ENCODE measurements at regions not wholly inside any gene's neighbourhood (a gene's known extent, or its start where the extent isn't known, plus 50 kb on each side); places are given as distances from the start of the nearest gene placed in this dataset.

DNA sequence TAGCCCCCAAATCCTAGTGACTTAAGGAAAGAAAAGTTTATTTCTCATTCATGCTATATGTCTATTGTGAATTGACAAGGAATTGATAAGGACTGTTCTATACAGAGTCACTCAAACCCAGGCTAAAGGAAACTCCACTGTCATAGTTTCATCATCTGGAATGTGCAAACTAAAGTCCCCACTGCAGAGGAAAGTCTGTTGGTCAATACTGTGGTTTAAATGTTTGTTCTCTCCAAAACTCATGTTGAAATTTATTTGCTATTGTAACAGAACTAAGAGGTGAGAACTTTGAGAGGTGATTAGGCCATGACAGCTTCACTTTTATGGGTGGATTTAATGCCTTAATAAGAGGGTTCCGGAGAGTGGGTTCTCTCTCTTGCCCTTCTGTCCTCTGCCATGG, 149.6 kb downstream of the COX18 start:
- ATAC-seq, result no peak
- no peaks in the 10 kb centered on the region for H3K4me1 ChIP-seq
- H3K36me3 ChIP-seq (replicated peaks in 1 of 2; ENCODE audit: insufficient read depth in 1 of 2, low read depth in 2 of 2), result no peaks in the 10 kb centered on the region
- 83 to 88% methylated on average over 1 of the region's 1 CpG for WGBS, 2 donors
- intact Hi-C loops (cut with DNase I), result no loop called here
- TF ChIP-seq, protein P1, sequence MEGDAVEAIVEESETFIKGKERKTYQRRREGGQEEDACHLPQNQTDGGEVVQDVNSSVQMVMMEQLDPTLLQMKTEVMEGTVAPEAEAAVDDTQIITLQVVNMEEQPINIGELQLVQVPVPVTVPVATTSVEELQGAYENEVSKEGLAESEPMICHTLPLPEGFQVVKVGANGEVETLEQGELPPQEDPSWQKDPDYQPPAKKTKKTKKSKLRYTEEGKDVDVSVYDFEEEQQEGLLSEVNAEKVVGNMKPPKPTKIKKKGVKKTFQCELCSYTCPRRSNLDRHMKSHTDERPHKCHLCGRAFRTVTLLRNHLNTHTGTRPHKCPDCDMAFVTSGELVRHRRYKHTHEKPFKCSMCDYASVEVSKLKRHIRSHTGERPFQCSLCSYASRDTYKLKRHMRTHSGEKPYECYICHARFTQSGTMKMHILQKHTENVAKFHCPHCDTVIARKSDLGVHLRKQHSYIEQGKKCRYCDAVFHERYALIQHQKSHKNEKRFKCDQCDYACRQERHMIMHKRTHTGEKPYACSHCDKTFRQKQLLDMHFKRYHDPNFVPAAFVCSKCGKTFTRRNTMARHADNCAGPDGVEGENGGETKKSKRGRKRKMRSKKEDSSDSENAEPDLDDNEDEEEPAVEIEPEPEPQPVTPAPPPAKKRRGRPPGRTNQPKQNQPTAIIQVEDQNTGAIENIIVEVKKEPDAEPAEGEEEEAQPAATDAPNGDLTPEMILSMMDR (IDR thresholded peaks at IDR 0.05), result no peak
- no peak for TF ChIP-seq POLR2A (IDR thresholded peaks at IDR 0.05)
- DNase-seq, result no peak
- no peaks in the 10 kb centered on the region for H3K27me3 ChIP-seq
- H3K4me3 ChIP-seq, result no peak overlapping the region
- no peak overlapping the region for H3K27ac ChIP-seq
- H3K9me3 ChIP-seq, result no peaks in the 10 kb centered on the region

DNA sequence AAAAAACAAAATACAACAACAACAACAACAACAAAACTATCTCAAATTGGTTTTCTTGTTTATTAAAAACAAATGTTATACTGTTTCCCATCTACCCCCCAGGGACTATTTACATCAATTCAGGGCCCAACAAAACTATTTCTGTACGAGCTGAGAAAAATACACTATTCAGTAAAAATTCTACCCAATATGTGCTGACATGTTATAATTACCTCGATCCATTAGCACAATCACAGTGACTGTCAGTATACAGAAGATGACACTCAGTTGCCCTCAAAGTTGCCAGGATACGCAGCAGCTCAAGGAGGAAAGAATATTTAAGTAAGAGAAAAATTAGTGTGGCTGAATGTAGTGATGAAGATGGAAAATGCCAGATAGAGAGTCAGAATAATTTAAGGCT, 150.1 kb downstream of the COX18 start:
- WGBS, 2 donors, result 59 to 60% methylated on average over 3 of the region's 3 CpGs

DNA sequence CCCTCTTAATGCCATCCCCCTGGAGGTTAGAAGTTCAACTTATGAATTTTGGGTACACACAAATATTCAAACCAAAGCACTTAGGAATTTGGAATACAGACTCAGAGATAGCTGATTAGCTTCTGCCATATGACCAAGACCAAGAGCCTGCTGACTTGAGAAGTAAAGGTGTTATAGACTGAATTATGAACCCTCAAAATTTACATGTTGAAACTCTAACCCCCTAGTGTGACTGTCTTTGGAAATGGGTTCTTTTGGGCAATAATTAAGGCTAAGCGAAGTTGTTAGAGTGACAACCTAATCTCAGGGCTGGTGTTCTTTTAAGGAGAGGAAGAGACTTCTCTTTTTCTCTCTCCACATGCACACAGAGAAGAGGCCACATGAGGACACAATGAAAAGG, 151.2 kb downstream of the COX18 start:
- ATAC-seq (no peak), DNase-seq (no peak)
- Histone ChIP-seq H3K27ac (no peak overlapping the region), H3K36me3 (replicated peaks in 1 of 2; ENCODE audit: insufficient read depth in 1 of 2, low read depth in 2 of 2) (no peaks in the 10 kb centered on the region), H3K4me1 (no peaks in the 10 kb centered on the region), H3K4me3 (no peak overlapping the region), H3K9me3 (no peaks in the 10 kb centered on the region), H3K27me3 (no peaks in the 10 kb centered on the region)
- intact Hi-C loops (cut with DNase I), result no loop called here
- WGBS, 2 donors, result 72 to 90% methylated on average over 1 of the region's 1 CpG
- TF ChIP-seq POLR2A (IDR thresholded peaks at IDR 0.05), result no peak
- TF ChIP-seq, protein P1 (IDR thresholded peaks at IDR 0.05), result no peak

More for the DNA sequence above, 150.1 kb downstream of the COX18 start:
- TF ChIP-seq, protein P1 (IDR thresholded peaks at IDR 0.05), result no peak
- TF ChIP-seq POLR2A (IDR thresholded peaks at IDR 0.05), result no peak
- Histone ChIP-seq H3K9me3 (no peaks in the 10 kb centered on the region), H3K27me3 (no peaks in the 10 kb centered on the region), H3K27ac (no peak overlapping the region), H3K4me1 (no peaks in the 10 kb centered on the region), H3K4me3 (no peak overlapping the region), H3K36me3 (replicated peaks in 1 of 2; ENCODE audit: insufficient read depth in 1 of 2, low read depth in 2 of 2) (no peaks in the 10 kb centered on the region)
- intact Hi-C loops (cut with DNase I), result no loop called here
- no peak for ATAC-seq
- no peak for DNase-seq

DNA sequence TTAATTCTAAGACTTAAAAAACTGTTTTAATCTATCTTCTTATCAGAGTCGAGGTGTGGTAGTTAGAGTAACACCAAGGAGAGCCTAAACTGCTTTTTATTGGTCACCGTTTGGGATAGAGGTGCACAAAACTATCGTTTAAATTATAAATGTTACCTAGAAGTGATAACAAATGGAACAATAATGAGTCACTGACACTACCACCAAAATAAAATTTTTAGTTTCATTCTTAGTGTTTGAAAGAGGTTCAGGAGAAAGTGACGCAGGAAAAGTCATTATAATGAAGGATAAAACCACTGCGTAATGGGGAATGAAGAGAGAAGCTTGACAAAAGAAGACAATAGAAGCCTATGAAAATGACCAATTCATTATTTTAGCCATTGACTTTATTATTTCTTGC, 158.2 kb downstream of the COX18 start:
- no peak overlapping the region for H3K4me3 ChIP-seq
- intact Hi-C loops (cut with DNase I), result no loop called here
- 36 to 58% methylated on average over 5 of the region's 5 CpGs for WGBS, 2 donors

DNA sequence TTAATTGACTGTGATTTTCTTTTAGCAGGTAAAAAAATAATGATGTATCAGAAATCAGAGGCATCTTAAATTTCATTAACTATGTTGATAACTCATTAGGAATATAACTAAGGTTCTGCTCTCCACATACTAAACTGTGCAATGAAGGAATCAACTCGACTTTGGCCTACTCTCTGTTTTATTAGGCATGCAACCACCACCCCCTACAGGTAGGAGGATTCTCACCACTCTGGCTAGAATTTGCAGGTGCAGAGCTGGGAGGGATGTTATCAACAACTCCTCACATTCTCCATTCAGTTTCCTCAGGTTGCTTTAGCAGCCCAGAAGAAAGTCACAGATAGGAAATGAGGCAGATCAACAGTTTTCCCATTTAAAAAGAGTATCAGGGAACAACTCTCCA, 160.1 kb downstream of the COX18 start:
- Histone ChIP-seq H3K27ac (no peak overlapping the region), H3K9me3 (no peaks in the 10 kb centered on the region), H3K36me3 (replicated peaks in 1 of 2; ENCODE audit: insufficient read depth in 1 of 2, low read depth in 2 of 2) (no peaks in the 10 kb centered on the region), H3K27me3 (no peaks in the 10 kb centered on the region), H3K4me1 (no peaks in the 10 kb centered on the region), H3K4me3 (no peak overlapping the region)
- 0 to 8% methylated on average over 1 of the region's 1 CpG for WGBS, 2 donors
- TF ChIP-seq POLR2A (IDR thresholded peaks at IDR 0.05), result no peak
- TF ChIP-seq, protein P1 (IDR thresholded peaks at IDR 0.05), result peak in 6 of 7 experiments; percentile 43 to 85 (median 57)
- ATAC-seq (peak; percentile 83), DNase-seq (peak in 3 of 4 donors; percentile 47 to 60 (median 49))
- intact Hi-C loops (cut with DNase I), result no loop called here

More for the DNA sequence above, 158.2 kb downstream of the COX18 start:
- Histone ChIP-seq H3K27me3 (no peaks in the 10 kb centered on the region), H3K27ac (no peak overlapping the region), H3K9me3 (no peaks in the 10 kb centered on the region), H3K4me1 (no peaks in the 10 kb centered on the region), H3K36me3 (replicated peaks in 1 of 2; ENCODE audit: insufficient read depth in 1 of 2, low read depth in 2 of 2) (no peaks in the 10 kb centered on the region)
- TF ChIP-seq POLR2A (IDR thresholded peaks at IDR 0.05), result no peak
- TF ChIP-seq, protein P1 (IDR thresholded peaks at IDR 0.05), result no peak
- ATAC-seq (no peak), DNase-seq (no peak)

Measured in body of pancreas (tissue), 4 donors.